ENCODE measurements at regions not wholly inside any gene's neighbourhood (a gene's known extent, or its start where the extent isn't known, plus 50 kb on each side); places are given as distances from the start of the nearest gene placed in this dataset.

DNA sequence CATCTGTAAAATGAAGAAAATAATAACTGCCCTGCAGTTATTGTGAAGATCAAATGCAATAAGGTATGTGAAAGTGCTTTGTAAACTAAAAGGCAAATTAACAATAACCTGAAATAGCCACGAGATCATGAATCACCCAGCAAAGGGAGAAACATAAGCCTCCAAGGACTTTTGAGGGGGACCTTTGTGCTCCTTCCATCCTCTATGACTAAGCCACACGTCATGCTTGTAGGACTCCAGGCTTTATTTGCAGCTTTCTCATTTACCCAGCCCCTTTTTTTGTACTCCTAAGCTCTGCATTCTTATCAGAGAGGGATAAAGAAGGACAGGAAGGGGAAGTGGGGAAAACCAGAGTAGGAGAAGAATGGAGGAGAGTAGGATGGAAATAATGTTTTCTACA, 115.1 kb downstream of the PROX1 start:
- TF ChIP-seq, protein P1, sequence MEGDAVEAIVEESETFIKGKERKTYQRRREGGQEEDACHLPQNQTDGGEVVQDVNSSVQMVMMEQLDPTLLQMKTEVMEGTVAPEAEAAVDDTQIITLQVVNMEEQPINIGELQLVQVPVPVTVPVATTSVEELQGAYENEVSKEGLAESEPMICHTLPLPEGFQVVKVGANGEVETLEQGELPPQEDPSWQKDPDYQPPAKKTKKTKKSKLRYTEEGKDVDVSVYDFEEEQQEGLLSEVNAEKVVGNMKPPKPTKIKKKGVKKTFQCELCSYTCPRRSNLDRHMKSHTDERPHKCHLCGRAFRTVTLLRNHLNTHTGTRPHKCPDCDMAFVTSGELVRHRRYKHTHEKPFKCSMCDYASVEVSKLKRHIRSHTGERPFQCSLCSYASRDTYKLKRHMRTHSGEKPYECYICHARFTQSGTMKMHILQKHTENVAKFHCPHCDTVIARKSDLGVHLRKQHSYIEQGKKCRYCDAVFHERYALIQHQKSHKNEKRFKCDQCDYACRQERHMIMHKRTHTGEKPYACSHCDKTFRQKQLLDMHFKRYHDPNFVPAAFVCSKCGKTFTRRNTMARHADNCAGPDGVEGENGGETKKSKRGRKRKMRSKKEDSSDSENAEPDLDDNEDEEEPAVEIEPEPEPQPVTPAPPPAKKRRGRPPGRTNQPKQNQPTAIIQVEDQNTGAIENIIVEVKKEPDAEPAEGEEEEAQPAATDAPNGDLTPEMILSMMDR (conservative IDR thresholded peaks at IDR 0.05 in 1 of 2, IDR thresholded peaks at IDR 0.05 in 1 of 2; ENCODE audit: extremely low read depth in 1 of 2, insufficient read depth in 1 of 2, low read depth in 1 of 2, low read length in 2 of 2), result no peak
- no peak for TF ChIP-seq EZH2 (IDR thresholded peaks at IDR 0.05; ENCODE audit: borderline replicate concordance, low read length)

Measured in mammary epithelial cell (primary cell).